Heart left ventricle (tissue), 16 donors: ENCODE measurements at regions not wholly inside any gene's neighbourhood (a gene's known extent, or its start where the extent isn't known, plus 50 kb on each side); places are given as distances from the start of the nearest gene placed in this dataset.

Experiments
- ATAC-seq, 4 donors: fragments of 200-7000 bp; cut with Tn5 transposase; one replicate each; pipeline ENCODE4 v1.9.1; 2020 to 2022; ENCODE audit warnings: moderate library complexity in 4 of 4, mild to moderate bottlenecking in 3 of 4, moderate number of reproducible peaks in 1 of 4
- DNase-seq, 5 donors: peaks; one replicate each; pipeline ENCODE4 v3.0.0-alpha.2; 2020
- H3K27ac ChIP-seq, 12 donors: fragments of 200-600 bp; sonication (generic) in 4 of 12; one replicate each; pipeline versions ENCODE4 v1.5.0 to v1.8.0; 2016 to 2022; ENCODE audit warnings: mild to moderate bottlenecking in 2 of 12
- H3K27me3 ChIP-seq, 9 donors: fragments of 200-600 bp; sonication (generic) in 2 of 9; one replicate each; pipeline versions ENCODE4 v1.5.1 to v1.8.0; 2016 to 2022; ENCODE audit warnings: mild to moderate bottlenecking in 3 of 9
- H3K36me3 ChIP-seq, 9 donors: fragments of 200-600 bp; sonication (generic) in 2 of 9; one replicate each; pipeline versions ENCODE4 v1.5.0 to v1.8.0; 2018 to 2022; ENCODE audit warnings: mild to moderate bottlenecking in 2 of 9
- H3K4me1 ChIP-seq, 12 donors: fragments of 200-600 bp; sonication (generic) in 4 of 12; one replicate each; pipeline versions ENCODE4 v1.5.0 to v1.8.0; 2016 to 2022; ENCODE audit warnings: mild to moderate bottlenecking in 3 of 12
- H3K4me3 ChIP-seq, 12 donors: fragments of 200-600 bp; sonication (generic) in 4 of 12; one replicate each; pipeline versions ENCODE4 v1.5.0 to v1.8.0; 2017 to 2022; ENCODE audit warnings: mild to moderate bottlenecking in 9 of 12, moderate library complexity in 4 of 12
- H3K9me3 ChIP-seq, 12 donors: fragments of 200-600 bp; sonication (generic) in 4 of 12; one replicate each; pipeline versions ENCODE4 v1.5.0 to v1.8.0; 2016 to 2022; ENCODE audit warnings: mild to moderate bottlenecking in 1 of 12
- CTCF ChIP-seq, 12 donors: fragments of 200-600 bp; sonication (generic) in 4 of 12; IDR thresholded peaks; one replicate each; pipeline versions ENCODE4 v1.5.0 to v1.8.0; 2018 to 2022; ENCODE audit warnings: antibody characterized with exemption in 12 of 12, mild to moderate bottlenecking in 5 of 12
- POLR2A ChIP-seq, 2 donors: fragments of 450-650 bp; IDR thresholded peaks; one replicate each; pipeline ENCODE4 v1.6.1; 2017; ENCODE audit warnings: antibody characterized with exemption in 2 of 2, mild to moderate bottlenecking in 2 of 2, moderate library complexity in 2 of 2
- WGBS, 4 donors: extraction: QIAGEN DNeasy Blood & Tissue Kit in 2 of 4; methylation state at CpG; one replicate each; pipeline versions ENCODE4 v1.1.5 to v1.1.7; 2013 to 2018; 5-methylcytosine and 5-hydroxymethylcytosine counted together
- intact Hi-C, 10 donors: fragments of 100-400 bp; cut with DNase I; formaldehyde crosslinking; loops; one replicate each; pipeline versions ENCODE4 v1.11.1 to v1.14.2; 2022
- donor health status: ischemic (EF 13 %, LVEDD 7.1; RV severe dilation, severe dysfunction).
- donor health status: healthy with polysubstance abuse.
- donor health status: DM: no; HTN: yes; CAD: no.
- donor health status: DM: no; HTN: no; CAD: no.
- donor health status: ischemic (EF 25% LVEDD 6.9; RV normal size, moderate dysfunction).
- donor health status: ischemic (EF 25% LVEDD 5.7; RV mildly dilated, moderate dysfunction).
- donor health status: healthy.
- donor health status: DM: yes; HTN: yes; CAD: no.
- donor health status: ischemic (EF 35%, LVEDD 5.7; RV mildly dilated, moderate dysfunction).
- donor health status: nonischemic (EF 11% LVEDD 7.7; RV severe dilation, severe dysfunction).
- donor health status: DM: yes; HTN: yes; CAD: no.
- donor health status: PGD.
- donor health status: ischemic (EF 29% LVEDD 5.4; RV normal size, mild dysfunction).
- donor health status: nonischemic (EF 23%, LVEDD 6.1; RV moderate dilation, normal function).

- TF ChIP-seq POLR2A (IDR thresholded peaks at IDR 0.05), result no peak
- TF ChIP-seq CTCF (IDR thresholded peaks at IDR 0.05), result no peak
- intact Hi-C loops, result no loop called here
- no peaks in the 10 kb centered on the region for H3K36me3 ChIP-seq
- H3K27me3 ChIP-seq, result no peaks in the 10 kb centered on the region
- whole genome bisulfite sequencing, 4 donors, result 82 to 83% (median 83%) methylated on average over 4 of the region's 4 CpGs
- no peak for DNase-seq
- peaks cover 0 to 8% (median 0%) of the 10 kb centered on the region in 12 donors for H3K4me1 ChIP-seq
- no peak for ATAC-seq
- no peak overlapping the region for H3K4me3 ChIP-seq
- H3K27ac ChIP-seq, result no peak overlapping the region
- H3K9me3 ChIP-seq, result no peaks in the 10 kb centered on the region
Observed at GRCh38 chr10:21159669-21160068, 262.6 kb upstream of the NEBL start.

GRCh38 chr10:21158301-21158700 lies 261.2 kb upstream of the NEBL start:
- Histone ChIP-seq H3K36me3 (no peaks in the 10 kb centered on the region), H3K9me3 (no peaks in the 10 kb centered on the region), H3K4me3 (no peak overlapping the region), H3K4me1 (peaks cover 0 to 8% (median 0%) of the 10 kb centered on the region in 12 donors), H3K27ac (no peak overlapping the region), H3K27me3 (no peaks in the 10 kb centered on the region)
- ATAC-seq, result no peak
- DNase-seq, result no peak
- intact Hi-C loops, result no loop called here
- TF ChIP-seq CTCF (IDR thresholded peaks at IDR 0.05) (no peak), POLR2A (IDR thresholded peaks at IDR 0.05) (no peak)
- WGBS, 4 donors, result 91 to 97% (median 94%) methylated on average over 3 of the region's 3 CpGs

GRCh38 chr10:21157664-21158063 lies 260.6 kb upstream of the NEBL start:
- Histone ChIP-seq H3K27ac (no peak overlapping the region), H3K4me1 (peaks cover 0 to 8% (median 0%) of the 10 kb centered on the region in 12 donors), H3K9me3 (no peaks in the 10 kb centered on the region), H3K36me3 (no peaks in the 10 kb centered on the region), H3K4me3 (no peak overlapping the region), H3K27me3 (no peaks in the 10 kb centered on the region)
- intact Hi-C loops, result no loop called here
- 67 to 81% (median 72%) methylated on average over 4 of the region's 4 CpGs for WGBS, 4 donors
- DNase-seq (no peak), ATAC-seq (no peak)
- TF ChIP-seq POLR2A (IDR thresholded peaks at IDR 0.05), result no peak
- no peak for TF ChIP-seq CTCF (IDR thresholded peaks at IDR 0.05)

- H3K9me3 ChIP-seq, result no peaks in the 10 kb centered on the region
- intact Hi-C loops, result no loop called here
- DNase-seq (no peak), ATAC-seq (no peak)
- no peaks in the 10 kb centered on the region for H3K4me1 ChIP-seq
- no peaks in the 10 kb centered on the region for H3K27me3 ChIP-seq
- no peak overlapping the region for H3K27ac ChIP-seq
- WGBS, 4 donors, result 73 to 95% (median 82%) methylated on average over 5 of the region's 5 CpGs
- H3K36me3 ChIP-seq, result no peaks in the 10 kb centered on the region
- TF ChIP-seq POLR2A (IDR thresholded peaks at IDR 0.05) (no peak), CTCF (IDR thresholded peaks at IDR 0.05) (no peak)
- no peak overlapping the region for H3K4me3 ChIP-seq
Observed at GRCh38 chr10:21150166-21150565, 253.1 kb upstream of the NEBL start.
